Mesenchymal stem cell (in vitro differentiated cells and primary cell): ENCODE measurements at regions not wholly inside any gene's neighbourhood (a gene's known extent, or its start where the extent isn't known, plus 50 kb on each side); places are given as distances from the start of the nearest gene placed in this dataset.
A peak's percentile ranks its signal among the peaks of the same experiment; 100 is the strongest.

ENCODE experiments used
- DNase-seq: peaks from one replicate; pipeline ENCODE4 v3.0.0-alpha.2; 2013
- H2AFZ ChIP-seq: one replicate; pipeline ENCODE4 v1.6.1; 2013; ENCODE audit warnings: low read depth, mild to moderate bottlenecking, control low read depth, inconsistent platforms, low read length, moderate library complexity
- H2AK5ac ChIP-seq: 2 replicates; pipeline ENCODE4 v1.6.1; 2013; ENCODE audit warnings: low read length, moderate library complexity, mild to moderate bottlenecking, inconsistent platforms; ENCODE audit not compliant: severe bottlenecking
- H2BK120ac ChIP-seq: one replicate; pipeline ENCODE4 v1.6.1; 2013; ENCODE audit warnings: low read depth, mild to moderate bottlenecking, inconsistent platforms, low read length, moderate library complexity
- H2BK12ac ChIP-seq, 2 experiments: one replicate each; pipeline ENCODE4 v1.6.1; 2013; ENCODE audit warnings: inconsistent platforms in 2 of 2, low read length in 2 of 2, mild to moderate bottlenecking in 2 of 2, moderate library complexity in 2 of 2, control low read depth in 1 of 2
- H2BK15ac ChIP-seq: one replicate; pipeline ENCODE4 v1.6.1; 2013; ENCODE audit warnings: mild to moderate bottlenecking, low read depth, inconsistent platforms; ENCODE audit not compliant: poor library complexity, severe bottlenecking
- H2BK5ac ChIP-seq: 2 replicates; pipeline ENCODE4 v1.6.1; 2013; ENCODE audit warnings: low read depth, mild to moderate bottlenecking, low read length, control low read depth, inconsistent platforms; ENCODE audit not compliant: poor library complexity, severe bottlenecking
- H3K14ac ChIP-seq, 2 experiments: one replicate each; pipeline ENCODE4 v1.6.1; 2013; ENCODE audit warnings: inconsistent platforms in 2 of 2, low read length in 2 of 2, control low read depth in 1 of 2, mild to moderate bottlenecking in 1 of 2, moderate library complexity in 1 of 2
- H3K18ac ChIP-seq, 2 experiments: one replicate each; pipeline ENCODE4 v1.6.1; 2013; ENCODE audit warnings: inconsistent platforms in 2 of 2, low read length in 2 of 2, control low read depth in 1 of 2, low read depth in 1 of 2, mild to moderate bottlenecking in 1 of 2
- H3K23ac ChIP-seq, 2 experiments: one replicate each; pipeline ENCODE4 v1.6.1; 2013; ENCODE audit warnings: inconsistent platforms in 2 of 2, low read length in 2 of 2, mild to moderate bottlenecking in 2 of 2, moderate library complexity in 2 of 2, control low read depth in 1 of 2
- H3K27ac ChIP-seq: 2 replicates; pipeline ENCODE4 v1.5.1; 2013; ENCODE audit warnings: mild to moderate bottlenecking, moderate library complexity, low read length, control low read depth, inconsistent platforms; ENCODE audit not compliant: poor library complexity, severe bottlenecking
- H3K27me3 ChIP-seq, 2 experiments: 2 replicates each; pipeline versions ENCODE4 v1.6.1 to v1.7.0; 2013; ENCODE audit warnings: low read length in 2 of 2, mild to moderate bottlenecking in 2 of 2, moderate library complexity in 2 of 2, control low read depth in 1 of 2, inconsistent platforms in 1 of 2; ENCODE audit not compliant: control insufficient read depth in 1 of 2, insufficient read depth in 1 of 2
- H3K36me3 ChIP-seq, 2 experiments: 2 replicates each; pipeline versions ENCODE4 v1.6.1 to v1.7.0; 2013; ENCODE audit warnings: low read length in 2 of 2, control low read depth in 1 of 2, inconsistent platforms in 1 of 2, low read depth in 1 of 2, mild to moderate bottlenecking in 1 of 2; ENCODE audit not compliant: insufficient read depth in 2 of 2, control insufficient read depth in 1 of 2
- H3K4ac ChIP-seq, 2 experiments: one replicate each; pipeline ENCODE4 v1.6.1; 2013; ENCODE audit warnings: inconsistent platforms in 2 of 2, low read length in 2 of 2, mild to moderate bottlenecking in 2 of 2, moderate library complexity in 2 of 2, control low read depth in 1 of 2, low read depth in 1 of 2
- H3K4me1 ChIP-seq: 2 replicates; pipeline ENCODE4 v1.6.1; 2013; ENCODE audit warnings: low read depth, low read length, control low read depth; ENCODE audit not compliant: control insufficient read depth, insufficient read depth
- H3K4me2 ChIP-seq: 2 replicates; pipeline ENCODE4 v1.6.1; 2013; ENCODE audit warnings: low read length, mild to moderate bottlenecking, inconsistent platforms; ENCODE audit not compliant: poor library complexity, severe bottlenecking
- H3K4me3 ChIP-seq, 2 experiments: 2 replicates each; pipeline versions ENCODE4 v1.5.1 to v1.7.0; 2013; ENCODE audit warnings: low read length in 2 of 2, mild to moderate bottlenecking in 2 of 2, control low read depth in 1 of 2, low read depth in 1 of 2; ENCODE audit not compliant: insufficient read depth in 1 of 2
- H3K79me1 ChIP-seq: replicated peaks from 2 replicates; pipeline ENCODE4 v1.6.1; 2013; ENCODE audit warnings: mild to moderate bottlenecking, control low read depth, low read length, inconsistent platforms; ENCODE audit not compliant: poor library complexity, severe bottlenecking
- H3K9ac ChIP-seq: 2 replicates; pipeline ENCODE4 v1.7.0; 2013; ENCODE audit warnings: mild to moderate bottlenecking, low read length, moderate library complexity
- H3K9me3 ChIP-seq: 2 replicates; pipeline ENCODE4 v1.7.0; 2013; ENCODE audit warnings: mild to moderate bottlenecking, low read length; ENCODE audit not compliant: control insufficient read depth
- H4K8ac ChIP-seq: one replicate; pipeline ENCODE4 v1.6.1; 2013; ENCODE audit warnings: inconsistent platforms, mild to moderate bottlenecking, low read length, moderate library complexity
- H4K91ac ChIP-seq: one replicate; pipeline ENCODE4 v1.6.1; 2013; ENCODE audit warnings: mild to moderate bottlenecking, low read length, inconsistent platforms
- WGBS: methylation state at CpG from one replicate; pipeline ENCODE4 v1.1.7; 2013; ENCODE audit warnings: mixed read lengths; 5-methylcytosine and 5-hydroxymethylcytosine counted together

GRCh38 chr6:80610846-80611245 is 504.4 kb downstream of the BCKDHB start:
- peak; percentile 74 for DNase-seq
- Histone ChIP-seq H2AFZ (no peak overlapping the region), H4K8ac (no peak overlapping the region), H2BK5ac (no peak overlapping the region), H3K14ac (no peak overlapping the region), H3K27me3 (no peaks in the 10 kb centered on the region), H3K9ac (no peak overlapping the region), H2BK12ac (no peak overlapping the region), H3K23ac (no peak overlapping the region), H3K9me3 (no peaks in the 10 kb centered on the region), H3K27ac (no peak overlapping the region), H2BK120ac (no peak overlapping the region), H2BK15ac (no peak overlapping the region), H3K36me3 (no peaks in the 10 kb centered on the region), H3K79me1 (no peaks in the 10 kb centered on the region), H3K4me1 (peaks cover 1% of the 10 kb centered on the region), H3K4ac (no peak overlapping the region), H4K91ac (no peak overlapping the region), H3K4me3 (no peak overlapping the region), H2AK5ac (no peak overlapping the region), H3K4me2 (no peak overlapping the region), H3K18ac (no peak overlapping the region)
- 5% methylated on average over 1 of the region's 1 CpG for WGBS

- no peak overlapping the region for H4K8ac ChIP-seq
- no peak overlapping the region for H2BK120ac ChIP-seq
- H3K18ac ChIP-seq, result no peak overlapping the region
- H3K9ac ChIP-seq, result no peak overlapping the region
- H3K9me3 ChIP-seq, result no peaks in the 10 kb centered on the region
- H3K4ac ChIP-seq, result no peak overlapping the region
- H2BK12ac ChIP-seq, result no peak overlapping the region
- H3K23ac ChIP-seq, result no peak overlapping the region
- DNase-seq, result peak; percentile 47
- H2BK15ac ChIP-seq, result no peak overlapping the region
- H2AFZ ChIP-seq, result no peak overlapping the region
- no peak overlapping the region for H3K27ac ChIP-seq
- H4K91ac ChIP-seq, result no peak overlapping the region
- H3K27me3 ChIP-seq, result no peaks in the 10 kb centered on the region
- H3K79me1 ChIP-seq, result no peaks in the 10 kb centered on the region
- no CpG with 5 or more reads among the region's 1 CpG for WGBS
- H3K14ac ChIP-seq, result no peak overlapping the region
- no peak overlapping the region for H3K4me3 ChIP-seq
- H2BK5ac ChIP-seq, result no peak overlapping the region
- no peaks in the 10 kb centered on the region for H3K36me3 ChIP-seq
- H3K4me2 ChIP-seq, result no peak overlapping the region
- H2AK5ac ChIP-seq, result no peak overlapping the region
- peaks cover 1% of the 10 kb centered on the region for H3K4me1 ChIP-seq
Observed at GRCh38 chr6:80608881-80609280, 502.4 kb downstream of the BCKDHB start.

GRCh38 chr6:80607811-80608391 is 501.4 kb downstream of the BCKDHB start:
- Histone ChIP-seq H3K14ac (no peak overlapping the region), H4K91ac (peak overlapping the region; percentile 75), H2BK12ac (peak overlapping the region in 1 of 2 experiments; percentile 89), H3K23ac (no peak overlapping the region), H3K27ac (peak overlapping the region; percentile 49), H3K9me3 (no peaks in the 10 kb centered on the region), H3K4me1 (peaks cover 1% of the 10 kb centered on the region), H2AK5ac (no peak overlapping the region), H3K36me3 (no peaks in the 10 kb centered on the region), H2BK5ac (no peak overlapping the region), H3K79me1 (no peaks in the 10 kb centered on the region), H2BK120ac (peak overlapping the region; percentile 49), H3K4me3 (no peak overlapping the region), H3K4me2 (no peak overlapping the region), H3K4ac (no peak overlapping the region), H3K18ac (peak overlapping the region; percentile 92 to 94), H3K27me3 (no peaks in the 10 kb centered on the region), H2BK15ac (no peak overlapping the region), H3K9ac (no peak overlapping the region), H4K8ac (no peak overlapping the region), H2AFZ (no peak overlapping the region)
- DNase-seq, result peak; percentile 91
- 20% methylated on average over 3 of the region's 4 CpGs for WGBS

- H3K23ac ChIP-seq, result no peak overlapping the region
- H3K4me3 ChIP-seq, result no peak overlapping the region
- no peaks in the 10 kb centered on the region for H3K9me3 ChIP-seq
- no peaks in the 10 kb centered on the region for H3K79me1 ChIP-seq
- H3K27ac ChIP-seq, result no peak overlapping the region
- no peaks in the 10 kb centered on the region for H3K36me3 ChIP-seq
- H2BK12ac ChIP-seq, result no peak overlapping the region
- peak; percentile 73 for DNase-seq
- no peaks in the 10 kb centered on the region for H3K27me3 ChIP-seq
- H4K8ac ChIP-seq, result no peak overlapping the region
- no peak overlapping the region for H3K9ac ChIP-seq
- H2BK120ac ChIP-seq, result no peak overlapping the region
- H3K4ac ChIP-seq, result no peak overlapping the region
- H3K4me1 ChIP-seq, result no peaks in the 10 kb centered on the region
- no peak overlapping the region for H2AK5ac ChIP-seq
- WGBS, result 5% methylated on average over 2 of the region's 4 CpGs
- H4K91ac ChIP-seq, result no peak overlapping the region
- H3K14ac ChIP-seq, result no peak overlapping the region
- no peak overlapping the region for H3K4me2 ChIP-seq
- no peak overlapping the region for H2BK5ac ChIP-seq
- no peak overlapping the region for H2AFZ ChIP-seq
- no peak overlapping the region for H2BK15ac ChIP-seq
- no peak overlapping the region for H3K18ac ChIP-seq
Observed at GRCh38 chr6:80605165-80605989, 498.9 kb downstream of the BCKDHB start.
